Peyer's patch (tissue), 4 donors: ENCODE measurements at regions not wholly inside any gene's neighbourhood (a gene's known extent, or its start where the extent isn't known, plus 50 kb on each side); places are given as distances from the start of the nearest gene placed in this dataset.
A peak's percentile ranks its signal among the peaks of the same experiment; 100 is the strongest.

Experiments
- POLR2A ChIP-seq, 2 donors: fragments of 450-650 bp; IDR thresholded peaks; one replicate each; pipeline ENCODE4 v1.5.1; 2017; ENCODE audit warnings: antibody characterized with exemption in 2 of 2, mild to moderate bottlenecking in 2 of 2, moderate library complexity in 2 of 2
- TF ChIP-seq, protein P1 (sequence below), 6 experiments: fragments of 450-650 bp in 4 of 6; fragments of 200-600 bp in 2 of 6; sonication (generic) in 1 of 6; IDR thresholded peaks; one replicate each; pipeline ENCODE4 v1.5.1; 2017 to 2019; ENCODE audit warnings: antibody characterized with exemption in 6 of 6, mild to moderate bottlenecking in 3 of 6, moderate library complexity in 1 of 6

DNA sequence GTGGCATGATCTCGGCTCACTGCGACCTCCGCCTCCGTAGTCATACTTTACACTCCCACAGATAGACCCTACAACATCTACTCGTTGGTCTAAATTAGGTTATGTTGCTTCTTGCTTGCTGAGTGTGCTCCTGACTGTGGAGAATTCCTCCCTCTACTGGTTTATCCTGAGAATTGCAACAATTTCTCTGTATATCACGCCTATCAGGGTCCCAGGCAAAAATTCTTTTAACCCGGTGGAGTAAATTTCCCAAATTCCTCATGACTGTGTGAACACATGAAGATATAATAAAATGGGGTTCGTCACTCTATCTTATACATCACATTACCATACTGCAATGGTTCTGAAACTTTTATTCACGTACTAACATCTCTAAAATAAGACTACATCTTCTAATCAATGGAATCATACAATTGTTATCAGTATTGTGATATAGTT is 156.7 kb downstream of the EVA1A start:
- no peak for TF ChIP-seq POLR2A (IDR thresholded peaks at IDR 0.05)
- TF ChIP-seq, protein P1, sequence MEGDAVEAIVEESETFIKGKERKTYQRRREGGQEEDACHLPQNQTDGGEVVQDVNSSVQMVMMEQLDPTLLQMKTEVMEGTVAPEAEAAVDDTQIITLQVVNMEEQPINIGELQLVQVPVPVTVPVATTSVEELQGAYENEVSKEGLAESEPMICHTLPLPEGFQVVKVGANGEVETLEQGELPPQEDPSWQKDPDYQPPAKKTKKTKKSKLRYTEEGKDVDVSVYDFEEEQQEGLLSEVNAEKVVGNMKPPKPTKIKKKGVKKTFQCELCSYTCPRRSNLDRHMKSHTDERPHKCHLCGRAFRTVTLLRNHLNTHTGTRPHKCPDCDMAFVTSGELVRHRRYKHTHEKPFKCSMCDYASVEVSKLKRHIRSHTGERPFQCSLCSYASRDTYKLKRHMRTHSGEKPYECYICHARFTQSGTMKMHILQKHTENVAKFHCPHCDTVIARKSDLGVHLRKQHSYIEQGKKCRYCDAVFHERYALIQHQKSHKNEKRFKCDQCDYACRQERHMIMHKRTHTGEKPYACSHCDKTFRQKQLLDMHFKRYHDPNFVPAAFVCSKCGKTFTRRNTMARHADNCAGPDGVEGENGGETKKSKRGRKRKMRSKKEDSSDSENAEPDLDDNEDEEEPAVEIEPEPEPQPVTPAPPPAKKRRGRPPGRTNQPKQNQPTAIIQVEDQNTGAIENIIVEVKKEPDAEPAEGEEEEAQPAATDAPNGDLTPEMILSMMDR (IDR thresholded peaks at IDR 0.05): peak; percentile 33 to 69 (median 66)
